B cell (primary cell): ENCODE measurements at regions not wholly inside any gene's neighbourhood (a gene's known extent, or its start where the extent isn't known, plus 50 kb on each side); places are given as distances from the start of the nearest gene placed in this dataset.

Experiments used
- ATAC-seq: fragments of 200-7000 bp; cut with Tn5 transposase; one replicate; pipeline ENCODE4 v1.10.0; 2021; ENCODE audit warnings: low read depth, mild to moderate bottlenecking, moderate number of reproducible peaks, moderate library complexity
- CTCF ChIA-PET: fragments of 350-600 bp; sonication (Branson Sonifier 250); formaldehyde crosslinking; loops from one replicate; lab custom pipeline; 2021; ENCODE audit warnings: antibody characterized with exemption, inconsistent platforms; lab: Charles Lee
- POLR2A ChIA-PET: fragments of 350-600 bp; sonication (Branson Sonifier 250); formaldehyde crosslinking; loops from one replicate; lab custom pipeline; 2021; ENCODE audit warnings: antibody characterized with exemption; lab: Charles Lee
- DNase-seq: peaks from one replicate; pipeline ENCODE4 v3.0.0; 2013
- H2AFZ ChIP-seq: 2 replicates; pipeline ENCODE4 v1.6.1; 2012; ENCODE audit warnings: mild to moderate bottlenecking, low read depth, low read length; ENCODE audit not compliant: insufficient read depth, poor library complexity, severe bottlenecking
- H3K27ac ChIP-seq, 2 donors: 1 replicate in 1 of 2; 2 replicates in 1 of 2; pipeline ENCODE4 v1.5.1; 2012 to 2013; ENCODE audit warnings: low read length in 2 of 2, mild to moderate bottlenecking in 2 of 2, moderate library complexity in 1 of 2
- H3K27me3 ChIP-seq, 4 experiments: fragments of 200-600 bp in 1 of 4; sonication (generic) in 1 of 4; replicated peaks in 1 of 4; 1 replicate in 2 of 4; 2 replicates in 2 of 4; pipeline versions ENCODE4 v1.6.1 to v1.7.0; 2013 to 2016; ENCODE audit warnings: low read length in 3 of 4, mild to moderate bottlenecking in 2 of 4, mixed read lengths in 1 of 4, moderate library complexity in 1 of 4; ENCODE audit not compliant: insufficient read depth in 4 of 4, control insufficient read depth in 3 of 4; ENCODE audit errors: control extremely low read depth in 1 of 4
- H3K36me3 ChIP-seq, 2 experiments: replicated peaks in 1 of 2; 1 replicate in 1 of 2; 2 replicates in 1 of 2; pipeline versions ENCODE4 v1.6.1 to v1.7.1; 2013; ENCODE audit warnings: low read length in 1 of 2; ENCODE audit not compliant: insufficient read depth in 2 of 2, control insufficient read depth in 1 of 2; ENCODE audit errors: control extremely low read depth in 1 of 2, extremely low read depth in 1 of 2
- H3K4me1 ChIP-seq, 2 donors: fragments of 200-600 bp in 1 of 2; sonication (generic) in 1 of 2; 1 replicate in 1 of 2; 2 replicates in 1 of 2; pipeline versions ENCODE4 v1.5.1 to v1.6.1; 2013 to 2017; ENCODE audit warnings: low read length in 2 of 2; ENCODE audit not compliant: control insufficient read depth in 2 of 2, insufficient read depth in 2 of 2
- H3K4me2 ChIP-seq: replicated peaks from 2 replicates; pipeline ENCODE3; 2012; ENCODE audit warnings: mild to moderate bottlenecking, low read depth, low read length; ENCODE audit not compliant: poor library complexity, severe bottlenecking
- H3K4me3 ChIP-seq, 5 experiments: fragments of 200-600 bp in 1 of 5; sonication (generic) in 1 of 5; 1 replicate in 3 of 5; 2 replicates in 2 of 5; pipeline versions ENCODE4 v1.5.1 to v1.7.0; 2011 to 2016; ENCODE audit warnings: low read length in 4 of 5, mild to moderate bottlenecking in 4 of 5, low read depth in 2 of 5, control low read depth in 1 of 5, moderate library complexity in 1 of 5; ENCODE audit not compliant: insufficient read depth in 1 of 5; ENCODE audit errors: control extremely low read depth in 1 of 5, extremely low read depth in 1 of 5
- H3K79me2 ChIP-seq: fragments of 200-600 bp; sonication (generic); one replicate; pipeline ENCODE4 v1.6.0; 2016; ENCODE audit warnings: low read length; ENCODE audit not compliant: control insufficient read depth, insufficient read depth
- H3K9ac ChIP-seq: fragments of 200-600 bp; sonication (generic); 2 replicates; pipeline ENCODE4 v1.6.1; 2017; ENCODE audit warnings: mild to moderate bottlenecking, low read length, moderate library complexity
- H3K9me3 ChIP-seq, 3 donors: one replicate each; pipeline versions ENCODE4 v1.6.1 to v1.7.1; 2013; ENCODE audit warnings: low read length in 2 of 3; ENCODE audit not compliant: control insufficient read depth in 2 of 3, insufficient read depth in 1 of 3; ENCODE audit errors: control extremely low read depth in 1 of 3
- H4K20me1 ChIP-seq: 2 replicates; pipeline ENCODE4 v1.6.0; 2012; ENCODE audit warnings: mild to moderate bottlenecking, low read length; ENCODE audit not compliant: insufficient read depth, control insufficient read depth, poor library complexity, severe bottlenecking
- H3K27ac Mint-ChIP-seq: one replicate; pipeline ENCODE4 v1.8.0; 2021; ENCODE audit warnings: mixed read lengths
- H3K27me3 Mint-ChIP-seq: one replicate; pipeline ENCODE4 v1.8.0; 2021; ENCODE audit warnings: mixed read lengths
- H3K4me1 Mint-ChIP-seq: one replicate; pipeline ENCODE4 v1.8.0; 2021; ENCODE audit warnings: mixed read lengths
- H3K4me3 Mint-ChIP-seq: one replicate; pipeline ENCODE4 v1.8.0; 2021; ENCODE audit warnings: mixed read lengths
- H3K9me3 Mint-ChIP-seq: one replicate; pipeline ENCODE4 v1.8.0; 2022; ENCODE audit warnings: mixed read lengths; ENCODE audit not compliant: insufficient read depth
- CTCF ChIP-seq: fragments of 200-600 bp; IDR thresholded peaks from one replicate; pipeline ENCODE4 v1.8.0; 2022; ENCODE audit warnings: antibody characterized with exemption, mild to moderate bottlenecking
- EZH2 ChIP-seq: IDR thresholded peaks from 2 replicates; pipeline ENCODE4 v1.6.1; 2012; ENCODE audit warnings: borderline replicate concordance, low read depth, mild to moderate bottlenecking, moderate library complexity, low read length; ENCODE audit not compliant: insufficient read depth, poor library complexity, severe bottlenecking
- WGBS: methylation state at CpG from one replicate; pipeline ENCODE4 v1.1.5; 2013; ENCODE audit warnings: missing lambda C conversion rate; ENCODE audit not compliant: insufficient coverage; 5-methylcytosine and 5-hydroxymethylcytosine counted together
- intact Hi-C: fragments of 100-400 bp; cut with micrococcal nuclease; formaldehyde crosslinking; loops from one replicate; pipeline ENCODE4 v1.10.0; 2022

DNA sequence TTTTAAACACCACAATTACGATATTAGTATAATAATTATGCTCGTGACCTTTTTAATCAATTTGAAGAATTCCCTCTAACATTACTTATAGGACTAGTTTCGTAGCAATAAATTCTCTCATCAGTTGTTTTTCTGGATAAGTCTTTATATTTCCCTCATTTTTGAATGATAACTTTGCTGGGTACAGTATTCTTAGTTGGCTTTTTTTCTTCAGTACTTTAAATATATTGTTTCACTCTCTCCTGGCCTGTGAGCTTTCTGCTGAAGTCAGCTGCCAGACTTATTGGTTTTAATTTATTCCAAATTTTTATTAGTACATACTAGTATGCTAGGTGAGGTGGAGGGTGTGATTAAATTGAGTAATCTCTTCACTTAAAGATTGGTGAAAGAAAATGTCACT, 123.8 kb upstream of the CNTNAP5 start:
- H3K4me1 ChIP-seq = no peaks in the 10 kb centered on the region

DNA sequence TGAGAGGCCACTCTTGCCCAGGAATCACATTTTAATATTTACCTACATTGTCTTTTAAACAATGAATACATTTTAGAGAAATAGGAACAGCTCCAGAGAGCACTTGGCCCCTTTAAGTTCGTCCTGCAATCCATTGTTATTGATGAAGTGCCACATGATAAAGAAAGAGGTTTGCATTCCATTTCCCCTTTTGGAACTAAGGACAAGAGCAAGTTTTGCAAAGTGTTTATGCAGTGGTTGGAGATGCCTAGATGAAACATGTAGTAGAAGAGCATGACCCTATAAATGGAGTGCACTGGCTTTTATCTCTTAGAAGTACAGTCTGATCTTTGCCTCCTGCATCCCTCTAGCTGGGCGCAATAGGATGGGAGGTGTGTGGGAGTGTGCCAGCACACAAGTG, 118.7 kb upstream of the CNTNAP5 start:
- TF ChIP-seq EZH2 (no peak), CTCF (no peak)
- Histone ChIP-seq H3K4me1 (no peaks in the 10 kb centered on the region), H3K4me3 (no peak overlapping the region), H4K20me1 (no peaks in the 10 kb centered on the region), H3K9ac (no peak overlapping the region), H3K27me3 (no peaks in the 10 kb centered on the region), H3K27ac (no peak overlapping the region), H3K79me2 (no peaks in the 10 kb centered on the region), H3K36me3 (no peaks in the 10 kb centered on the region), H2AFZ (no peak overlapping the region), H3K4me2 (no peak overlapping the region), H3K9me3 (no peaks in the 10 kb centered on the region)
- no peak overlapping the region for H3K27ac Mint-ChIP-seq
- intact Hi-C loops = no loop called here
- ChIA-PET CTCF (no interaction called here), POLR2A (no interaction called here)
- H3K27me3 Mint-ChIP-seq = no peaks in the 10 kb centered on the region
- no peaks in the 10 kb centered on the region for H3K4me1 Mint-ChIP-seq
- DNase-seq (no peak), ATAC-seq (no peak)
- WGBS = no CpG with 5 or more reads among the region's 2 CpGs
- no peak overlapping the region for H3K4me3 Mint-ChIP-seq
- no peaks in the 10 kb centered on the region for H3K9me3 Mint-ChIP-seq

More for the DNA sequence above, 123.8 kb upstream of the CNTNAP5 start:
- Histone ChIP-seq H3K27me3 (no peaks in the 10 kb centered on the region), H3K36me3 (no peaks in the 10 kb centered on the region), H3K27ac (no peak overlapping the region), H3K9me3 (peaks cover 0 to 5% (median 0%) of the 10 kb centered on the region in 3 donors), H3K4me2 (no peak overlapping the region), H3K9ac (no peak overlapping the region), H2AFZ (no peak overlapping the region), H3K4me3 (no peak overlapping the region), H4K20me1 (no peaks in the 10 kb centered on the region), H3K79me2 (no peaks in the 10 kb centered on the region)
- no peaks in the 10 kb centered on the region for H3K4me1 Mint-ChIP-seq
- peaks cover 7% of the 10 kb centered on the region for H3K9me3 Mint-ChIP-seq
- no peak overlapping the region for H3K4me3 Mint-ChIP-seq
- no peak overlapping the region for H3K27ac Mint-ChIP-seq
- POLR2A ChIA-PET = no interaction called here
- intact Hi-C loops = no loop called here
- H3K27me3 Mint-ChIP-seq = no peaks in the 10 kb centered on the region
- WGBS = no CpG with 5 or more reads among the region's 3 CpGs
- no peak for ATAC-seq
- CTCF ChIA-PET = no interaction called here
- TF ChIP-seq EZH2 (no peak), CTCF (no peak)
- DNase-seq = no peak
